GM23338 (cell line): ENCODE measurements at regions not wholly inside any gene's neighbourhood (a gene's known extent, or its start where the extent isn't known, plus 50 kb on each side); places are given as distances from the start of the nearest gene placed in this dataset.

ENCODE experiments used
- ATAC-seq: fragments of 200-7000 bp; cut with Tn5 transposase; 3 replicates; pipeline ENCODE4 v1.9.1; 2020
- DNase-seq: peaks from one replicate; pipeline ENCODE4 v3.0.0-alpha.2; 2015; ENCODE audit warnings: low spot score
- H2AFZ ChIP-seq: fragments of 200-600 bp; sonication (generic); 2 replicates; pipeline ENCODE4 v1.8.0; 2016; ENCODE audit warnings: antibody characterized with exemption, mild to moderate bottlenecking, moderate library complexity
- H3F3A ChIP-seq: fragments of 200-600 bp; sonication (generic); replicated peaks from 2 replicates; pipeline ENCODE4 v1.8.0; 2017; ENCODE audit warnings: antibody characterized with exemption, mixed run types, low read depth
- H3K27ac ChIP-seq: fragments of 200-600 bp; sonication (generic); 2 replicates; pipeline ENCODE4 v1.6.1; 2016; ENCODE audit warnings: low read depth
- H3K27me3 ChIP-seq: fragments of 200-600 bp; sonication (generic); 2 replicates; pipeline ENCODE4 v1.8.0; 2016; ENCODE audit warnings: mild to moderate bottlenecking, mixed run types, moderate library complexity; ENCODE audit not compliant: insufficient read depth
- H3K36me3 ChIP-seq: fragments of 200-600 bp; sonication (generic); 2 replicates; pipeline ENCODE4 v1.8.0; 2016; ENCODE audit warnings: mild to moderate bottlenecking; ENCODE audit not compliant: insufficient read depth
- H3K4me1 ChIP-seq: fragments of 200-600 bp; sonication (generic); 2 replicates; pipeline ENCODE4 v1.8.0; 2016; ENCODE audit warnings: mild to moderate bottlenecking, moderate library complexity; ENCODE audit not compliant: insufficient read depth
- H3K4me2 ChIP-seq: fragments of 200-600 bp; sonication (generic); 2 replicates; pipeline ENCODE4 v1.7.1; 2017; ENCODE audit warnings: mixed run types
- H3K4me3 ChIP-seq: fragments of 200-600 bp; sonication (generic); 2 replicates; pipeline ENCODE4 v1.6.1; 2016; ENCODE audit warnings: mixed run types
- H3K79me2 ChIP-seq: fragments of 200-600 bp; sonication (generic); replicated peaks from 2 replicates; pipeline ENCODE4 v1.8.0; 2017; ENCODE audit warnings: mild to moderate bottlenecking; ENCODE audit not compliant: insufficient read depth
- H3K9me2 ChIP-seq: fragments of 200-600 bp; sonication (generic); 2 replicates; pipeline ENCODE4 v1.8.0; 2017; ENCODE audit not compliant: insufficient read depth
- H4K20me1 ChIP-seq: fragments of 200-600 bp; sonication (generic); replicated peaks from 2 replicates; pipeline ENCODE4 v1.8.0; 2017; ENCODE audit warnings: mild to moderate bottlenecking; ENCODE audit not compliant: insufficient read depth
- H3K27ac Mint-ChIP-seq: 2 replicates; pipeline ENCODE4 v1.8.0; 2020; ENCODE audit warnings: inconsistent platforms, mild to moderate bottlenecking, moderate library complexity, mixed read lengths
- H3K27me3 Mint-ChIP-seq: 3 replicates; pipeline ENCODE4 v1.8.0; 2022; ENCODE audit warnings: low read depth, mild to moderate bottlenecking, moderate library complexity, mixed read lengths, inconsistent platforms; ENCODE audit not compliant: insufficient read depth, poor library complexity
- H3K36me3 Mint-ChIP-seq: 3 replicates; pipeline ENCODE4 v1.8.0; 2021; ENCODE audit warnings: low read depth, mild to moderate bottlenecking, inconsistent platforms, moderate library complexity, mixed read lengths
- H3K4me1 Mint-ChIP-seq: 3 replicates; pipeline ENCODE4 v1.8.0; 2020; ENCODE audit warnings: mild to moderate bottlenecking, inconsistent platforms, mixed read lengths
- H3K4me3 Mint-ChIP-seq: 3 replicates; pipeline ENCODE4 v1.8.0; 2021; ENCODE audit warnings: moderate library complexity, mild to moderate bottlenecking, inconsistent platforms, mixed read lengths
- H3K9me3 Mint-ChIP-seq: 3 replicates; pipeline ENCODE4 v1.8.0; 2020; ENCODE audit warnings: moderate library complexity, mild to moderate bottlenecking, inconsistent platforms, mixed read lengths
- CREB1 ChIP-seq: fragments of 250-450 bp; sonication (Bioruptor Pico); IDR thresholded peaks from 2 replicates; pipeline ENCODE4 v1.5.0; 2020; ENCODE audit warnings: low read depth, mild to moderate bottlenecking, moderate library complexity
- CTCF ChIP-seq, 2 experiments: fragments of 200-600 bp in 1 of 2; sonication (generic) in 1 of 2; conservative IDR thresholded peaks; 2 replicates each; pipeline versions ENCODE4 v1.5.1 to v1.6.1; 2016 to 2017; ENCODE audit warnings: antibody characterized with exemption in 2 of 2, low read depth in 2 of 2, mild to moderate bottlenecking in 2 of 2, moderate library complexity in 1 of 2
- EZH2 ChIP-seq: fragments of 200-600 bp; sonication (generic); IDR thresholded peaks from one replicate; pipeline ENCODE4 v1.8.0; 2017; ENCODE audit warnings: antibody characterized with exemption, mild to moderate bottlenecking, low read depth; ENCODE audit not compliant: unreplicated experiment
- EZH2phosphoT487 ChIP-seq: fragments of 200-600 bp; sonication (generic); IDR thresholded peaks from one replicate; pipeline ENCODE4 v1.8.1; 2018; ENCODE audit warnings: antibody characterized with exemption; ENCODE audit not compliant: unreplicated experiment
- JUNB ChIP-seq: IDR thresholded peaks from one replicate; pipeline ENCODE4 v1.6.1; 2016; ENCODE audit warnings: antibody characterized with exemption; ENCODE audit not compliant: unreplicated experiment
- NANOG ChIP-seq: IDR thresholded peaks from 2 replicates; pipeline ENCODE4 v1.6.1; 2016; ENCODE audit warnings: antibody characterized with exemption, borderline replicate concordance
- POLR2AphosphoS5 ChIP-seq: IDR thresholded peaks from 2 replicates; pipeline ENCODE4 v1.6.1; 2016; ENCODE audit warnings: antibody characterized with exemption, low read depth
- STAT1 ChIP-seq: IDR thresholded peaks from one replicate; pipeline ENCODE4 v1.6.1; 2016; ENCODE audit warnings: antibody characterized with exemption; ENCODE audit not compliant: unreplicated experiment
- ZNF114 ChIP-seq: fragments of 250-450 bp; sonication (Bioruptor Pico); IDR thresholded peaks from 2 replicates; pipeline ENCODE4 v1.5.0; 2020; ENCODE audit warnings: mild to moderate bottlenecking, moderate library complexity
- ZNF331 ChIP-seq: fragments of 250-450 bp; sonication (Bioruptor Pico); IDR thresholded peaks from 2 replicates; pipeline ENCODE4 v1.5.0; 2020; ENCODE audit warnings: low read depth, mild to moderate bottlenecking, moderate library complexity
- ZNF462 ChIP-seq: fragments of 250-450 bp; sonication (Bioruptor Pico); IDR thresholded peaks from 2 replicates; pipeline ENCODE4 v1.5.0; 2020; ENCODE audit warnings: mild to moderate bottlenecking, moderate library complexity
- TF ChIP-seq, protein P1 (sequence below): IDR thresholded peaks from 2 replicates; pipeline ENCODE4 v1.6.1; 2016; ENCODE audit warnings: antibody characterized with exemption
- TF ChIP-seq, protein P2 (sequence below): IDR thresholded peaks from one replicate; pipeline ENCODE4 v1.6.1; 2018; ENCODE audit warnings: antibody characterized with exemption; ENCODE audit not compliant: unreplicated experiment

GRCh38 chr1:4090976-4091660 lies 191.0 kb upstream of the C1orf174 start:
- H2AFZ ChIP-seq: no peak overlapping the region
- H3K27me3 Mint-ChIP-seq: no peaks in the 10 kb centered on the region
- H3K9me2 ChIP-seq: no peaks in the 10 kb centered on the region
- H3K4me2 ChIP-seq: no peak overlapping the region
- DNase-seq: no peak
- H3K4me1 Mint-ChIP-seq: no peaks in the 10 kb centered on the region
- H3K4me1 ChIP-seq: no peaks in the 10 kb centered on the region
- peaks cover 90% of the 10 kb centered on the region for H3K9me3 Mint-ChIP-seq
- H3K27ac ChIP-seq: no peak overlapping the region
- TF ChIP-seq JUNB: no peak
- no peak for TF ChIP-seq POLR2AphosphoS5
- TF ChIP-seq, protein P1, sequence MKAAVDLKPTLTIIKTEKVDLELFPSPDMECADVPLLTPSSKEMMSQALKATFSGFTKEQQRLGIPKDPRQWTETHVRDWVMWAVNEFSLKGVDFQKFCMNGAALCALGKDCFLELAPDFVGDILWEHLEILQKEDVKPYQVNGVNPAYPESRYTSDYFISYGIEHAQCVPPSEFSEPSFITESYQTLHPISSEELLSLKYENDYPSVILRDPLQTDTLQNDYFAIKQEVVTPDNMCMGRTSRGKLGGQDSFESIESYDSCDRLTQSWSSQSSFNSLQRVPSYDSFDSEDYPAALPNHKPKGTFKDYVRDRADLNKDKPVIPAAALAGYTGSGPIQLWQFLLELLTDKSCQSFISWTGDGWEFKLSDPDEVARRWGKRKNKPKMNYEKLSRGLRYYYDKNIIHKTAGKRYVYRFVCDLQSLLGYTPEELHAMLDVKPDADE: no peak
- TF ChIP-seq STAT1: no peak
- TF ChIP-seq ZNF462 (CRISPR knock-in tag): no peak
- no peak for TF ChIP-seq CTCF (conservative IDR thresholded peaks at IDR 0.05; ENCODE audit: low read depth in 2 of 2)
- no peak for TF ChIP-seq ZNF331 (CRISPR knock-in tag)
- TF ChIP-seq EZH2: no peak
- no peak for TF ChIP-seq ZNF114 (CRISPR knock-in tag)
- TF ChIP-seq, protein P2, sequence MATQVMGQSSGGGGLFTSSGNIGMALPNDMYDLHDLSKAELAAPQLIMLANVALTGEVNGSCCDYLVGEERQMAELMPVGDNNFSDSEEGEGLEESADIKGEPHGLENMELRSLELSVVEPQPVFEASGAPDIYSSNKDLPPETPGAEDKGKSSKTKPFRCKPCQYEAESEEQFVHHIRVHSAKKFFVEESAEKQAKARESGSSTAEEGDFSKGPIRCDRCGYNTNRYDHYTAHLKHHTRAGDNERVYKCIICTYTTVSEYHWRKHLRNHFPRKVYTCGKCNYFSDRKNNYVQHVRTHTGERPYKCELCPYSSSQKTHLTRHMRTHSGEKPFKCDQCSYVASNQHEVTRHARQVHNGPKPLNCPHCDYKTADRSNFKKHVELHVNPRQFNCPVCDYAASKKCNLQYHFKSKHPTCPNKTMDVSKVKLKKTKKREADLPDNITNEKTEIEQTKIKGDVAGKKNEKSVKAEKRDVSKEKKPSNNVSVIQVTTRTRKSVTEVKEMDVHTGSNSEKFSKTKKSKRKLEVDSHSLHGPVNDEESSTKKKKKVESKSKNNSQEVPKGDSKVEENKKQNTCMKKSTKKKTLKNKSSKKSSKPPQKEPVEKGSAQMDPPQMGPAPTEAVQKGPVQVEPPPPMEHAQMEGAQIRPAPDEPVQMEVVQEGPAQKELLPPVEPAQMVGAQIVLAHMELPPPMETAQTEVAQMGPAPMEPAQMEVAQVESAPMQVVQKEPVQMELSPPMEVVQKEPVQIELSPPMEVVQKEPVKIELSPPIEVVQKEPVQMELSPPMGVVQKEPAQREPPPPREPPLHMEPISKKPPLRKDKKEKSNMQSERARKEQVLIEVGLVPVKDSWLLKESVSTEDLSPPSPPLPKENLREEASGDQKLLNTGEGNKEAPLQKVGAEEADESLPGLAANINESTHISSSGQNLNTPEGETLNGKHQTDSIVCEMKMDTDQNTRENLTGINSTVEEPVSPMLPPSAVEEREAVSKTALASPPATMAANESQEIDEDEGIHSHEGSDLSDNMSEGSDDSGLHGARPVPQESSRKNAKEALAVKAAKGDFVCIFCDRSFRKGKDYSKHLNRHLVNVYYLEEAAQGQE: no peak
- TF ChIP-seq NANOG: no peak
- no peak for TF ChIP-seq EZH2phosphoT487
- no peak for TF ChIP-seq CREB1
- H3K27ac Mint-ChIP-seq: no peak overlapping the region
- no peaks in the 10 kb centered on the region for H3K27me3 ChIP-seq
- ATAC-seq: no peak
- no peak overlapping the region for H3K4me3 Mint-ChIP-seq
- H3K36me3 Mint-ChIP-seq: peaks cover 18% of the 10 kb centered on the region
- no peaks in the 10 kb centered on the region for H3F3A ChIP-seq
- H4K20me1 ChIP-seq: no peaks in the 10 kb centered on the region
- no peaks in the 10 kb centered on the region for H3K79me2 ChIP-seq
- H3K4me3 ChIP-seq: no peak overlapping the region
- no peaks in the 10 kb centered on the region for H3K36me3 ChIP-seq
